ENCODE measurements at regions not wholly inside any gene's neighbourhood (a gene's known extent, or its start where the extent isn't known, plus 50 kb on each side); places are given as distances from the start of the nearest gene placed in this dataset.

GRCh38 chr6:71444222-71444621, 155.6 kb downstream of the OGFRL1 start:
- DNase-seq: no peak

- DNase-seq: no peak
These were observed 157.4 kb downstream of the OGFRL1 start for GRCh38 chr6:71446057-71446456.

GRCh38 chr6:71446470-71446869, 157.9 kb downstream of the OGFRL1 start:
- no peak for DNase-seq

GRCh38 chr6:71452697-71453370, 164.2 kb downstream of the OGFRL1 start:
- DNase-seq: no peak

- no peak for DNase-seq
These were observed 164.7 kb downstream of the OGFRL1 start for GRCh38 chr6:71453371-71453706.

- no peak for DNase-seq
These were observed 165.4 kb downstream of the OGFRL1 start for GRCh38 chr6:71454056-71454455.

- no peak for DNase-seq
These were observed 169.3 kb downstream of the OGFRL1 start for GRCh38 chr6:71457929-71458328.

GRCh38 chr6:71459162-71459561, 170.6 kb downstream of the OGFRL1 start:
- no peak for DNase-seq

GRCh38 chr6:71460933-71461332, 172.3 kb downstream of the OGFRL1 start:
- DNase-seq: no peak

- DNase-seq: no peak
These were observed 174.4 kb downstream of the OGFRL1 start for GRCh38 chr6:71463061-71463460.

GRCh38 chr6:71465096-71465495, 176.5 kb downstream of the OGFRL1 start:
- no peak for DNase-seq

- no peak for DNase-seq
These were observed 177.8 kb downstream of the OGFRL1 start for GRCh38 chr6:71466362-71466761.

- DNase-seq: no peak
These were observed 179.4 kb downstream of the OGFRL1 start for GRCh38 chr6:71468038-71468437.

GRCh38 chr6:71468841-71469700, 180.5 kb downstream of the OGFRL1 start:
- no peak for DNase-seq

- no peak for DNase-seq
These were observed 183.1 kb downstream of the OGFRL1 start for GRCh38 chr6:71471718-71472117.

GRCh38 chr6:71473926-71474325, 185.3 kb downstream of the OGFRL1 start:
- DNase-seq: no peak

GRCh38 chr6:71474942-71475341, 186.3 kb downstream of the OGFRL1 start:
- no peak for DNase-seq

GRCh38 chr6:71476371-71476770, 187.8 kb downstream of the OGFRL1 start:
- no peak for DNase-seq

GRCh38 chr6:71476872-71477271, 188.3 kb downstream of the OGFRL1 start:
- DNase-seq: no peak

GRCh38 chr6:71478834-71479541, 190.4 kb downstream of the OGFRL1 start:
- no peak for DNase-seq

- DNase-seq: no peak
These were observed 192.0 kb downstream of the OGFRL1 start for GRCh38 chr6:71480577-71480976.

GRCh38 chr6:71481011-71481410, 192.4 kb downstream of the OGFRL1 start:
- DNase-seq: no peak

- DNase-seq: no peak
These were observed 193.2 kb downstream of the OGFRL1 start for GRCh38 chr6:71481801-71482200.

GRCh38 chr6:71482742-71483141, 194.1 kb downstream of the OGFRL1 start:
- DNase-seq: no peak

Data from NCI-H2081 treated with DMSO at 0.1 percent for 48 hours (cell line).